ENCODE measurements at regions not wholly inside any gene's neighbourhood (a gene's known extent, or its start where the extent isn't known, plus 50 kb on each side); places are given as distances from the start of the nearest gene placed in this dataset.
A peak's percentile ranks its signal among the peaks of the same experiment; 100 is the strongest.
"Not testable (repeated sequence)": the region's sequence is repeated elsewhere in the genome, so short reads cannot be mapped to it uniquely, and the experiment has no call there.

- not testable (repeated sequence) for H3K4me3 ChIP-seq (replicated peaks; ENCODE audit: low read depth, low read length)
These were observed 84.5 kb downstream of the IDS start for GRCh38 chrX:149420566-149420965.

GRCh38 chrX:149398027-149398426 lies 107.1 kb downstream of the IDS start:
- no peak for DNase-seq (ENCODE audit: extremely low read depth, low read depth)
- H3K4me3 ChIP-seq (replicated peaks; ENCODE audit: low read depth, low read length), result no peak overlapping the region
- TF ChIP-seq CTCF (IDR thresholded peaks at IDR 0.05; ENCODE audit: low read depth, low read length, missing control alignments), result no peak

More at GRCh38 chrX:149420566-149420965, 84.5 kb downstream of the IDS start:
- DNase-seq (ENCODE audit: extremely low read depth, low read depth), result not testable (repeated sequence)

- no peak for DNase-seq (ENCODE audit: extremely low read depth, low read depth)
- TF ChIP-seq CTCF (IDR thresholded peaks at IDR 0.05; ENCODE audit: low read depth, low read length, missing control alignments), result no peak
- H3K4me3 ChIP-seq (replicated peaks; ENCODE audit: low read depth, low read length), result no peak overlapping the region
These were observed 112.2 kb downstream of the IDS start for GRCh38 chrX:149392921-149393320.

- TF ChIP-seq CTCF (IDR thresholded peaks at IDR 0.05; ENCODE audit: low read depth, low read length, missing control alignments), result no peak
- no peak overlapping the region for H3K4me3 ChIP-seq (replicated peaks; ENCODE audit: low read depth, low read length)
- no peak for DNase-seq (ENCODE audit: extremely low read depth, low read depth)
These were observed 121.3 kb downstream of the IDS start for GRCh38 chrX:149383852-149384251.

- no peak for TF ChIP-seq CTCF (IDR thresholded peaks at IDR 0.05; ENCODE audit: low read depth, low read length, missing control alignments)
- H3K4me3 ChIP-seq (replicated peaks; ENCODE audit: low read depth, low read length), result no peak overlapping the region
- peak; percentile 37 for DNase-seq (ENCODE audit: extremely low read depth, low read depth)
These were observed 130.4 kb downstream of the IDS start for GRCh38 chrX:149374751-149375150.

GRCh38 chrX:149372866-149373265 lies 132.2 kb downstream of the IDS start:
- no peak for TF ChIP-seq CTCF (IDR thresholded peaks at IDR 0.05; ENCODE audit: low read depth, low read length, missing control alignments)
- no peak for DNase-seq (ENCODE audit: extremely low read depth, low read depth)
- no peak overlapping the region for H3K4me3 ChIP-seq (replicated peaks; ENCODE audit: low read depth, low read length)

- no peak for TF ChIP-seq CTCF (IDR thresholded peaks at IDR 0.05; ENCODE audit: low read depth, low read length, missing control alignments)
- DNase-seq (ENCODE audit: extremely low read depth, low read depth), result no peak
- H3K4me3 ChIP-seq (replicated peaks; ENCODE audit: low read depth, low read length), result no peak overlapping the region
These were observed 133.1 kb downstream of the IDS start for GRCh38 chrX:149371986-149372385.

All from HFF-Myc (cell line).